ENCODE measurements at regions not wholly inside any gene's neighbourhood (a gene's known extent, or its start where the extent isn't known, plus 50 kb on each side); places are given as distances from the start of the nearest gene placed in this dataset.
A peak's percentile ranks its signal among the peaks of the same experiment; 100 is the strongest.

DNA sequence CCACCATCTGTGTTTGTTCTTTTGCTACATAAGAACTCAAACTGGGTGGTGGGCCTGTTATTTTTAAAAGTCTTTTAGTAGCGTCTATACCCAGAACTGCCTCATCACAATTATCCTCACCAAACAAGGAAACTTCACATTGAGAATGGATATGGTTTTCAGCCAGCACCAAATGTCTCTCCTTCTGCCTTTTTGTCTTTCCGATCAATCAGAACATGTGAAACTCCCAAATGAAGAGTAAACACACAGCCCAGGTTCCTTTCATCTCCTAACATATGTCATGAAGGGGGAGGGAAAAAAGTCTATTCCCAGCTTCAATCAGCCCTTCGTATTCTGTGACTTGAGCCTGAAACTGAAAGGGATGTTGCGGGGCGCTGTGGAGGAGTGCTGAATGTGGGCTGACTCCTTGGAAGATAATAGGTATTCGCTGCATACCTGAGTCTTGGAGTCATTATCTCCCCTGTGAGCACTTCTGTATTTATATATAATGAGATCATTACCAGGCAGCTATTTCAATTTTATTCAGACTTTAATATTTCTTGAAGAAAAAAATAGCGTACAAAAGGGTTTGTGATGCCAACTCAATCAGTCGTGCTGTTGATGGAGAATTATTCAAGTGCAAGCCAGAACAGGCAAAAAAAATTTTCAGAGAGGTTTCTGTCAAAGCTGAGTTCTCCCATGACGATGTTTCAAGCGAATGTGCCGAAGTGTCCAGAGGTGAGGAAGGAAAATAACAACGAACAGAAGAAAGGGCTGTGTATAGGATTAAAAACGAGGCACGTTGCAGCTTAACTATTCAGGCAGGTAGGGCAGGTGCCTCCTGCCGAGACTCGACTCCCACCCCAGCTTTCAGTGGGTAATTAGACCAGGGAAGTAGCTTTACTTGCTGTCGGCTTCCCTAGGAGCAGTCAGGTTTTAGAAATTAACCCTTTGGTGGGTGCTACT is 163.9 kb upstream of the NOCT start:
- no peak for FAIRE-seq

DNA sequence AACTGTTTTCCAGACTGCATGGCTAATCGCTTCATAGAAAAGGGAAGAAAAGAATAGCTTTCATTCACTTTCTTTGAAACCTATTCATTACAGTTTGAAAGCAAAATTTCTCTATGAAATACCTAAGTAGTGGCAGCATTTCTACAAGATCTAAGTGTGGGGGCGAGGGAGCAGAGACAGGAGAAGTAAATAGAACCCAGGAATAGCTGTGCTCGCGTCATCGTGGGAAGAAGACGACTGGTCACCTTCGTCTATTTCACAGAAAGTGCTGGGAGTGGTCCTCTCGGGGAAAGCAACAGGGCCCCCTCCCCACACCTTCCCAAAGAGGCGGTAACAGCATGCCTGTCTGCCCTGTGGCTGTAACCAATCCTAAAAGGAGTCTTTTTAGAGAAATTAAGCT is 169.9 kb upstream of the NOCT start:
- FAIRE-seq: no peak

DNA sequence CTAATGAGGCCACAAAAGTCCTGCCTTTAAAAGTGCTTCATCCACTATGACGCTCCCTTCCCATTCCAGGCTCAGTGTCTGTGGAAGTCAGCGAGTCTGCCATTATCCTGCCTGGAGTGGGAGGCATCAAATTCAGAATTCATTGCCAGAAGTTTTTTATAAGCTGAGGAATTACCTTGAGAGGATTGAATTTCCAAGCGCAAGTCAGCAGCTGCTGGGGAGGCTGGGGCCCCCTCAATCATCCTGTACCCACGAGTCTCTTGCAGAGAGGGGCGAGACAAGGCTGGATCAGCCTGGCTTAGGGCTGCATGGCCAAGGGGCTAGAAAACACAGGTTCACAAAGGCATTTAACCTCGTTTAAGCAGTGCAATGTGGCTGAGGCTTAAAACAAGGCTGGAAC is 170.5 kb upstream of the NOCT start:
- FAIRE-seq: no peak

DNA sequence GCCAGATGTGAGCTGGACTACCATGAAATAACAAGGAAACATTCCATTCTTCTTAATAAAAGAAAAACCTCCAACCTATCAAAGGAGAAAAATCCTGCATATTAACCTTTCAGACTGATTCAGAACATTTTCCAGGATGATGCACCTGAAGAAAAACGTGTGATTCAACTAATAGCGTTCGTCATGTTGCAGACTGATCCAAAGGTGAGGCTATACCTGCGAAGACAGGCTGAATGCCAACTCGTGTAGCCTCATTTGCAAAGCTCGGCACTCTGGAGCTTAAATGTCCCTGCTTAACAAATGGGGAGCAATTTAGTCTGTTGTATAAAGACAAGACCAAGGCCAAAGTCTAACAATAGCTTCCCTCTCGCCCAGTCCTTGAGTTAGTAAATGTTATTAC is 172.0 kb upstream of the NOCT start:
- FAIRE-seq: no peak

DNA sequence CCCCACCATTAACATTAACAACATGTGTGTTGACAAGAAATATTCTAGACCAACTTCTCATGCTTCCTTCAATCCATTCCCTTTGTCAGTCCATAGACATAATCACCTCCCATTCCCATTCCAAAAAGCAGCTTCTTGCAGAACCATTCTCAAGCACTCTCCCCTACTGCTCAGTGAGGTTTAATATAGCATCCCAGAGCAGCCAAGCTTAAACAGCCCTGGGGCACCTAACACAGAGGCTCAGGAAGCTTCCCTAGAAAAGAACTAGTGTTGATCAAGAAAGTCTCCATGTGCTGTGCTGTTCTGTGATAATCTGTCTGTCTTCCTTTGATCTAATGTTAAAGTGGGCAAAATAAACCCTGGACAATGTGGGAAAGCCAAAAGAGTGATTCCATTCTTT is 174.2 kb upstream of the NOCT start:
- no peak for FAIRE-seq

DNA sequence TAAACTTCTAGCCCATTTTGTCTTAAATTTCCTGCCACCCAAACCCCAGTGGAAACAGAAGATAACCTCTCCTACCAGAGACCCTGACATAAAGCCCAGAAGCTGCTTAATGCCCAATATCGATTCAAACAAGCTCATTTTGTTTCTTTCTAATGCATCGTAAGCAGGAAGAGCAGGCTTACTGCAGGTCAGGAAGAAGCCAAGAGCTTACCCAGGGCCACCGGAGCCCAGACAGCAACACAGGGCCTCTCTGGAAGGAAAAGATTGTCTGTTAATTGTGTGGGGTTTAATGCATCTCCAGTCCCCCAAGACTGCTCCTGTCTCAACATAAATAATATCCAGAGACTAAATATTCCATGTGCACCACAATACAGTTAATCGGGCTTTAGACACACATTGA is 177.3 kb upstream of the NOCT start:
- FAIRE-seq: no peak

DNA sequence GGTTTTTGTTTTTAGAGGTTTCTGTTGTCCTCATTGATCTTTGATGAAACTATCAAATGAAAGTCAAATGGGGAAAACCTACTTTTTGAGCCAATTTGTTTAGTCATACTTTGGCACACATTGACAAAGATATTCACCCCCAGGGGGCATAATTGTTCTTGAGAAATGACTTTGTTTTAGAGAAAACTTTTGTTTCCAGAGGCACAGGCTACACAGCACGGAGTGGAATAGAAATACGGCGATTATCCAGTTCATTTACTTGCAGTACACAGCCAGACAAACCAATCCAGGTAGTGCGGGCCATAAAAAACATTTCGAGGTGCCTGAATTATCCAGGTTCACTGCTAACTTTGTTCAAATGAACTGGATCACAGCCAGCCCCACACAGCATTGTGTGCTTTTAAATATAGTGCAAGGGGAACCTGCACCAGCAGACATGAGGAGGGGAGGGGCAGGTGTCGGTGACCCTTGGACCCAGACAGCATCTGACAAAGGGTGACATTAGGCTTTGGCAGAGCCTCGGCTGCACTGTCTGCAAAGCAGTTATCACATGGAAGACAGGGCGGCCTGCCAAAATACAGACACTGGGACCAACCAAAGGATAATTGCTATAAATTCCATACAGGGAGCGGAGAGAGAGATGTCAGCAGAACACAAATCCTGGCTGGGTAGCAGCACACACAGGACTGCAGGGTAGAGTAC is 179.6 kb upstream of the NOCT start:
- no peak for FAIRE-seq

DNA sequence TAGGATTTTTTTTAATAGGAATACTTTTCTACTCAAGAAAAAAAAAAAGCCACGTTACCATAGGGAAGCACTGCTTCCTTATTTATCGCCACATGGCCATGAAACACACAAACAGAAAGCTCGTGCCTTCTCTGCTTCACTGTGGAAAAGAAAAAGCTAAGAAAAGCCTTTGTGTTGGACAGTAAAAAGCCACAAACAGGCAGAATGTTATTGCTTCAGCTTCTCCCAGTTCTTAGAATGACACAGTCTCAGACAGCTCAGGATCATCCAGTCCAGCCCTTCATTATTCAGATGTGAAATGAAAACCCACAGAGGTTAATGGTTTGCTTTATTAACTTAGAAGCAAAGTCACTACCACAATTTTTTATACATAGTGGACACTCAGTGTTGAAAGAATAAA is 181.6 kb upstream of the NOCT start:
- FAIRE-seq: no peak

DNA sequence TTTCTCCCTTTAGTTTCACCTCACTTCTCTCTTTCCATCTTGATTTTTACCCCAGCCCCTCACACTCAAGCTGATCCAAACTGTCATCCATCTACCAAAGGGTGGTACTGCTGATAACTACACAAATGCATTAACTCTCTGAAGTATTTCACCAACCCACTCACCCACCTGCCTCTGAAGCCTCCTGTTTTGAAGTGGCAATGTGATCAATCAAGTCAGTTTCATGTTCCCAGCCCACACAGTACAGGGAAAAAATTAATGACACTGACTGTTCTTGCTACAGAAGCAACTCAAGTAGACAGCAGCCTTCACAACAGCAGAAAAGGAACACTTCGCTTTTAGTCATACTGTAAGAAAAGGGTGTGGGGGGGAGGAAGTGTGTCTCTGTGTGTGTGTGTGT is 183.0 kb upstream of the NOCT start:
- FAIRE-seq: no peak

DNA sequence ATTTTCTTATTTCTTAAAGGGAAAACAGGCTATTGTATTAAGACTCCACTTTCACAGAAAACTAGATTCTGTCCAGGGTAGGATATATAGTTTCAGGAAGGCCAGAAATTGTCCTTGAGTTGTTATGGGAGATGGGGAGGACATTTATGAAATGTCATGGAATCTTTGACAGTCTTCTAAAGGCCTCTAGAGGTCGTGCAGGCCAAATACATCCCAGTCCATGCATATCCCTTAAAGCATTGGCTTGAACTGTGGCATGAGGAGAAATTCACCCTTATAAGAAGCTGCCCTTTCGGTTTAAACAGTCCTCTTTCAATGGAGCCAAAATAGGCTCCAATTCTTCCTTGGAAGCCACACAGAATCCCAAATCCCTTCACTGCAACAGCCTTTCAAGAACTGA is 183.6 kb upstream of the NOCT start:
- FAIRE-seq: no peak

DNA sequence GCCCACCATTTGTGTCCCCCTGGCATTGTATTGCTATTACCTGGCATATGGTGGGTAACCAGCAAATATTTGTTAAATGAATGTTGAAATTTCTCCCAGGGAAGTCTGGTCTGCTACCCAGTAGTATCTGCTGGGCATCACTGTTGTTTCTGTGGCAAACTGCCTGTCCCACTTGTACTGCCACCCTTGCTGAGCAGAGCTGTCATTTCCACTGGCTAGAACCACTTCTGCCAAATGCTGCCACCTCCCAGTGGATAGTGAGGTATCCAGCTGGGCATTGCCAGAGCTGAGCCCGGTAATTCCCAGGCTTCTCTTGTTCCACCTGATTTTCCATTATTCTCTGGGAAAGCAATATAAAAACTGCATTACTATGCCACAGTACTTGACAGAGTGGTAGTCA is 186.7 kb upstream of the NOCT start:
- FAIRE-seq: no peak

DNA sequence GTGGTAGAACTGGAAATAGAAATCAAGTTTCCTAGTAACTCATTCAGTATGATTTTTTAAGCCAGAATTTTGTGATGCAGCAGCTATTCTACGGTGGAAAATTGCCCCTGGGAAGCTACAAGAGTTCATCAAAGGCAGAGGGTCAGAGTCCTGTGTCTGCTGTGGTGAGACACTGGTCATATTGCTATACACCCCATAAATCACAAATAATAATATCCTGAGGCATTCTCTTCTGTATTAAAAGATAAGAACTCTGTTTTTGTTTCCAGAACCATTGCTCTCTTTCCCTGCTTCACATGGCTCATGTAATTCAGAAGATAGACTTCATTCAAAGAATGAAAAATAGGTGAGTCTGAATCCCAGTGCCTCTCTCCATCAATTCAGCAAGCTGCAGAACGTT is 188.8 kb upstream of the NOCT start:
- no peak for FAIRE-seq

DNA sequence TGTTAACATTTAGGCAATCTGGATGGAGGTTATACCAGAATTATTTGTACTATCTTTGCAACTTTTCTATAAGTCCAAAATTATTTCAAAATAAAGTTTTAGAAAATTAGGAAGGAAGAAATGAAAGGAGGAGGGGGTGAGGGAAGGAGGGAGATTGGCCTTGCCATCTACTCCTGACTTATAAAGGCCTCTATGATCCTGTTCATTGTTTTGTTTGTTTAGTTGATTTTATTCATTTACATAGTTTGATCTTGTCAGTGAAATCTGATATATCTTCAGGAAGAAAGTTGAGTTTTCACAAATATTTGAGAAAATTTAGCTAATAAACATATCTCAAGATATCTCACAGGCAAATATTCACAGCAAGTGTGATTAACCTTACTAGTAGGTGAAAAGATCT is 189.3 kb upstream of the NOCT start:
- FAIRE-seq: peak; percentile 79

DNA sequence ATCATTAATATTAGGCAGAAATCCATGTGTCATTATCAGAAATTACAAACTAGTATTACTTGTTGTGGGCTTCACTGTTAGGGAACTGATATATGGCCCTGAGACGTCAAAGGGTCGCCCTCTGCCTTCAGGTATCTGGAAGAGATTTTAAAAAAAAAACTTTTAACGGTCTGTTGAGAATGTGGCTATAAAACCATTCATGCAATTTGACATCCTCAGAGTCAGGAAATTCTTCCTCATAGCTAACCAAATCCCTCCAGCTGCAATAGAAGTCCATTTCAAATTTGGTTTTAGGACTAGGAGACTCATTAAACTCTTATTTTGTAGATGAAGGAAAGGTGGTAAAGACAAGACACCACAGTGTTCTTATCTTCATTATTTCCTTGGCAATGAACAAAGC is 194.2 kb upstream of the NOCT start:
- no peak for FAIRE-seq

DNA sequence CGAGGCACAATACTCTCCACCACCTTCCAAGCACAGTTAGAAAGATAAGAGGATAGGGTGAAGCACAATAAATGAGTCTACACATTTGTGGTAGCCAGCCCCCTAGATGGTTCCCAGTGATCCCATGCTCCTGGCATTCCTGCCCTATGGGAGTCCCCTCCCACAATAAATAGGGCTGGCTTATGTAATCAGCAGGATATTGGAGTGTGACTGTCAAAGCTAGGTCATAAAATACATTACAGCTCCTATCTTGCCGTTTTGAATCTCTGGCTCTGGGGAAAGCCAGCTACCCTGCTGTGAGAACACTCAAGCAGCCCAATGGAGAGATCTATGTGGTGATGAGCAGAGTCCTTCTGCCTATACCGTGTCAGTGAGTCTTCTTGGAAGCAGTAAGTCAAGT is 198.7 kb upstream of the NOCT start:
- no peak for FAIRE-seq

DNA sequence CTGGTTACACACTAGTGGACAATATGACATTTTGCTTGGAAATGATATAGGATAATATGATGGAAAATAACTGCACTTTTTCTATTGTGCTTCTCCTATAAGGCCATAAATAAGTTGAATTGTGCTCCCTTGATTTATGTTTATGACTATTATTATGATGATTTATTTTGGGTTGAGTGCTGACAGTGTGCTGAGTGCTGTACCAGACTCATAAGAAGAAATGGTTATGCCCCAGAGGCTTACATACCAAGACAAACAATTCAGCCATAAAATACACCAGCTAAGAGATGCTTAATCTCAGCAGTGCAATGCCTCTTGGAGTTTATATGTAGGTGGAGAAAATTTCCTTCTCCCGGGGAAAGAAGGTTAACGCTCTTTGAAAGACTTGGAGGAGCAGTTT is 199.8 kb upstream of the NOCT start:
- FAIRE-seq: no peak

DNA sequence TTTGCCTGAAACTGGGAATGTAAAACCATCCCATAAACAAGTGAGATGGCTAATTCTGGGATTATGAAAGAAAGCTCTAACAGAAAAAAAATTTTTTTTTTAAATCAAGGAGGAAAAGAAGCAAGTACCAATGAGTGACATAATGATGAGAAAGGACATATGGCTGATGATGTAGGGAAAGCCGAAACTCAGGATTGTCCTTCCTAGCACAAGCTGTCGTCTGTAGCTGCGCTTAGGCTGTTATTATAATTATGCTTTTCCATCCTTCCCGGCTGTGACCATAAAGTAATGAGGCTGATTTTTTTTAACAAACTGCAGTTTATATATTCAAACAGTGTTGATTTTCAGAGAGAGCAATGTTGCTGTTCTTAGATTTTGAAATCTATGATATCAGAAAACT is 209.8 kb upstream of the NOCT start:
- no peak for FAIRE-seq

DNA sequence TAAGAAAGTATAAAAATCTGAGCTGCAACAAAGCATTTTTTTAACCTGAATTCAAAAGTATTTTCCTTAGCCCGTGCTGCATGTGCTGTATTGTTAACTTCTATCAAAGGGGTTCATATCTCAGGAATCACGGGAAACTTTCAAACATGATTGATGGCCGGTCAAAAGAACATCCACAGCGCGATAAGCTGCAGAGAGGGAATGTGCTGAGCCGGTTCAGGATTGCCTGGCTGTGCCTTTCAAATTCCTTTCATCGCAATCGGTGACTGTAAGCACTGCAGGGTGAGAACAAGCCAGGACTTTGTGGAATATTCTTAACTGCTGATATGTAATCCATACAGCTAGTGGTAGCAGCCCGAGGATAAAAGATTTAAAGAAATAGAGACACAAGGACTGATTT is 210.9 kb upstream of the NOCT start:
- FAIRE-seq: no peak

DNA sequence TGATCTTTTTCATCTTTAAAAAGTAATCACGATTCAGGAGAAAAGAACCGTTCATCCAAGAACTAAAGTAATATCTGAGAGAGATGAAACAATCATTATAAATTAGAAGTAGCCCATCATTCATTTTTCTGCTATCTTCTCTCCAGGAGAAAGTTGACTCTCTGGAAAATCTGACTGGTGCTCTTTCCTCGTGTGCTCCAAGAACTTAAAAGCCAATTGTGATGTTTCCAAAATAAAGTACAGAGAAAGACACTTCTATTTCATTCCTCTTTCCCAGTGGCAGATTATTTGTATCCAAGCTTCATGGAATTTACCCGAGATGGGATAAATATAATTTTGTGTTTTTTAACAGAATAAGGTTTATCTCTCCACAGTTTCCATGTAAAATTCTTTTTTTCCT is 212.5 kb upstream of the NOCT start:
- no peak for FAIRE-seq

DNA sequence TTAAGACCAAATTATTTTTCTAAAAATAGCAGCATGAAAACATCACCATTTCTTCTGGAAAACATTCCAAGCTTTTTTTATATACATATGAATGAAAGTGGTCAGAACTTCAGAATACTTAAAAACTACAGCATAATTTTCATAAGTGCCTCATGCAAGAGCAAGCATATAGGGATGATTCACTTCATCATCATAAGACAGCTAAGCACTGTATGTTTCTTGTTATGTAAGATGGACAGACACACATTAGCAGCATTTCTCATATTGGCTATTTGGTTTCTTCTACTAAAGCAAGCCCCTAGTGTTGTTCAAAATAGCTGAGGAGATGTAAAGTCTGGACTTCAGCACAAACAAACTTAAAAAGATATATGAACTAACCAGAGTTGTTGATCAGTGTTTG is 213.1 kb upstream of the NOCT start:
- no peak for FAIRE-seq

DNA sequence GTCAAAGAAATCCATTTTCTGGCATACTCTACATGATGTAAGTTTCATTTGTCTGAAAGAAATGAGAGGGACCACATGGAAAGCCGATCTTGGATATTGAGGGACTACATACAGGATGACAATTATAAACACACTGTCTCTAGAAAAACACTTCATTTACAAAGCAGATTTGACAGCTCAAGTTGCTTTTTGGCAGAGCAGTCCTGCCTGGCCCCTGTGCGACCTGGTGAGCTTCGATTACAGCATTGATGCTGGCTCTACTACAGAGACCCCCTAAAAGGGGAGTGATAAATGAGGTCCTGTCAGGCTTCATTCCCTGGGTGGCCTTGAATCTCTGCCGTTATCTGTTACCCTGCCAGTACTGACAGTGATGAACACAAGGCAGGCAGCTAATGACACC is 215.2 kb upstream of the NOCT start:
- FAIRE-seq: no peak

DNA sequence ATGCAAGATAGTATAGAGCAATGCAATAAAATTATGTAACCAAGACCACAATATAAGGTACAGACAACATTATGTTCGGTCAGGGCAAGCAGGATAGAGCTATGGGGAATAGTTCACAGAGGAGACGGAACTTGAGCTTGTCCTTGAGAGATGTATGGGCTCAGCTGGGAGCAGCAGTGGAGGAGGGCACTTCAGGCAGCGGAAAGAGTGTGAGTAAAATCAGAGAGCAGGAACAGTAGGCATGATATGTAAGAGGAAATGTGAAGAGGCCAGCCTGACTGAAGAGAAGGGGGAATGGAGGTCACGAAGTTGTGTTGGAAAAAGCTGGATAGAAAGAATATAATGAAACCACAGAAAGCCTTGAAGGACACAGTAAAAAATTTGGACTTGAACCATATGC is 217.2 kb upstream of the NOCT start:
- no peak for FAIRE-seq

DNA sequence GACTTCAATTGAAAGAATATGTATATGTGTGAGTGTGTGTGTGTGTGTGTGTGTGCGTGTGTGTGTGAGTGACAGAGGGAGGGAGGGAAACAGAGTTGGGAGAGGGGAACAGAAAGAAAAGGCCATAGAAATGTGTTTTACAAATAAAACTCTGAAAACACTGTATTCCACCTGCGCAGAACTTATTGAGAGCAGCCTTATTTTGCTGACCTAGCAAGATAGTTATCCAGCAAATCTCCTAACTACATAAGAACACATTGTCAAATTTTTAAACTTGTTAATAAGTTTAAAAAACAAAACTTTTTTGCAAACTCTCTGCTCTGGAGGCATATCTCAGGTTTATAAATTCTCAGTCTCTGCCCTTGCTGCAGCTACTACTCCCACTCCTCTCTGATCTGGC is 217.9 kb upstream of the NOCT start:
- FAIRE-seq: no peak

DNA sequence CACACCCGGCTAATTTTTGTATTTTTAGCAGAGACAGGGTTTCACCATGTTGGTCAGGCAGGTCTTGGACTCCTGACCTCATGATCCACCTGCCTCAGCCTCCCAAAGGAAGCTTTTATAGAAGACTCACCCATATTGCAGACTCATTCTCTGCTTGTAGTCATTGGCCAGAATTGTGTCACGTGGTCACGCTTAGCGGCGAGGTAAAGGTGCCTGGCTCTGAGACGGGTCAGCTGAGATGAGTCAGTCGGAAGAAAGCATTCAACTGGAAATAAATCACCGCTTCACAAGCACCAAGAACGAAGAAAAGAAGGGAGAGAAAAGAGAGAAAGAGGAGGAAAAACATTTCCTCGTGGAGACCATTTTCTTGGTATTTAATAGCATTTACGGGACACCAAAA is 218.8 kb upstream of the NOCT start:
- FAIRE-seq: no peak
